ENCODE measurements at regions not wholly inside any gene's neighbourhood (a gene's known extent, or its start where the extent isn't known, plus 50 kb on each side); places are given as distances from the start of the nearest gene placed in this dataset.

GRCh38 chrX:20596856-20597255, 330.1 kb upstream of the RPS6KA3 start:
- TF ChIP-seq ZNF704 (tag by site-specific recombination; IDR thresholded peaks at IDR 0.05), result no peak
- TF ChIP-seq ZNF174 (tag by site-specific recombination; IDR thresholded peaks at IDR 0.05), result no peak
- TF ChIP-seq CTCF (tag by site-specific recombination; IDR thresholded peaks at IDR 0.05), result no peak
- TF ChIP-seq ZNF24 (tag by site-specific recombination; IDR thresholded peaks at IDR 0.05), result no peak
